T-helper 9 cell (primary cell): ENCODE measurements at regions not wholly inside any gene's neighbourhood (a gene's known extent, or its start where the extent isn't known, plus 50 kb on each side); places are given as distances from the start of the nearest gene placed in this dataset.

Experiments used
- DNase-seq: peaks from one replicate; pipeline ENCODE4 v3.0.0-alpha.2; 2020

GRCh38 chr3:28826840-28827239, 454.0 kb upstream of the RBMS3 start:
- no peak for DNase-seq

- no peak for DNase-seq
Measured at GRCh38 chr3:28835249-28835648, 445.6 kb upstream of the RBMS3 start.

GRCh38 chr3:28835751-28836150, 445.1 kb upstream of the RBMS3 start:
- DNase-seq = no peak

DNA sequence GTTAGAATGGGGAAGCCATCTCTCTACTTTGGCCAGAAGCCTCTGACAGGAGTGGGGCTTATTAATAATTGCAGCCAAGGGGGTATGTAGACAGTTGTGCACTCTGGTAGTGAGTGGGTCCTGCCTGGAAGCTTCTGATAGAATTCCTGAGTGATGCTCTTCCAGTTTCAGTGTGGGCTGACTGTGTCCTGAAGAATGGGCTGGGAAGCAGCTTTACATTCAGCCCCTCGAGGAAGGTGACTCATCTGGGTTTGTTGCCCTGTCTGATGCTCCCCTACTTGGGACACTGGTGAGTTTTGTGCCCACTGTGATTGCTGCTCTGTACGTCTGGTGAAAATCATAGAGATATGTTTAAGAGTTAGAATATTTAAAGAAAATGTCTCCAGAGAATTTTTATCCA, 444.7 kb upstream of the RBMS3 start:
- DNase-seq = no peak

GRCh38 chr3:28840976-28841376, 439.9 kb upstream of the RBMS3 start:
- DNase-seq = no peak

DNA sequence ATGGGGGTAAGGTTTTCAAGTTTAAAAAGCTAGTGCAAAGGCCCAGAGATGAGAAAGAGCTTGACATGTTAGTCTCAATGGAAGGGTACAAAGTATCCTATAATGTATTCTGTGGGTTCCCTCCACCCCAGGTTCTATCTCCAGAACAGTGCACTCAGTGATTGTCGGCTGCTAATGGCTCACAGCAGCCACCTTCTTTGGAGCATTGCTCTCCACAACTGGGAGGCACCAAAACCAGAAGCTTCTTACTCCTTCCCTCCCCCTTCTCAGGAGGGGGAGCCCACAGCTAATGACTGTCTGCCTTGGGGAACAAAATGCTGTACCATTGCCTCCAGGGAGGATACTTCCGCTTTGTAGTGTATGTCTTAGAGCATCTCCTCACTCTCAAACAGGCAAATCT, 439.4 kb upstream of the RBMS3 start:
- no peak for DNase-seq

GRCh38 chr3:28844298-28845005, 436.4 kb upstream of the RBMS3 start:
- DNase-seq = no peak

DNA sequence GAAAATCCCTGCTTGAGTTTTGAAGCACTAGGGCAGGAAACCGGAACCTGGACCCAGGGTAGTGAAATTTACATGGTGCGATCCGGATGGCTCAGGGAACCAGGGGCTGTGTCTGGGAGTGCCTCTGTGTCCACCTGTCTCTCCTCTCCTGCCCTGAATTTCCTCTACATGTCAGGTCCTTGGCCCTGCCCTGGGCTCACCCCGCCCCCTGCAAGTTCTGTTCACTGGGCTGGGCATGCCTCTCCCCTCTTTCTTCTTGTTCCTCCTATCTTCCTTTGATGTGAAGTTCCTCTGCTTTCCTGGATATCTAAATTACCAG, 435.9 kb upstream of the RBMS3 start:
- no peak for DNase-seq

GRCh38 chr3:28846971-28847478, 433.8 kb upstream of the RBMS3 start:
- no peak for DNase-seq

DNA sequence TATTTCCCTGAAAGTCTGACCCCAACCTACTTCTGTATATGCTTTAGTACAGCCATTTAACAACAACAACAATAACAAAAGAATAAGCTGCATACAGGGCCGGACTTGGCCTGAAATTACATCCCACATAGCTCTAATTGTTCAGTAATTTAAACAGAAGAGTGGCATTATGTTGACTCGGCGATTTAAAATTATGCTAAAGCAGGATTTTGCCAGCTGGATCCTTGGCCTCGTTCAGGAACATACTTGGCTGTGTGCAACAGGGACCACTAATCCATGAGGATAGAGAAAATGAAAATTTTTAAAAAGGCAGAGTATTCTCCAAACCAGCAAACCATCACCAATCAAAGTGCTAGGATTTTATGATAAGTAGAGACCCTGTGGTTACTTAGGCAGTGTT, 433.1 kb upstream of the RBMS3 start:
- DNase-seq = no peak

GRCh38 chr3:28850186-28850585, 430.7 kb upstream of the RBMS3 start:
- DNase-seq = no peak

- no peak for DNase-seq
Measured at GRCh38 chr3:28853830-28854229, 427.0 kb upstream of the RBMS3 start.

DNA sequence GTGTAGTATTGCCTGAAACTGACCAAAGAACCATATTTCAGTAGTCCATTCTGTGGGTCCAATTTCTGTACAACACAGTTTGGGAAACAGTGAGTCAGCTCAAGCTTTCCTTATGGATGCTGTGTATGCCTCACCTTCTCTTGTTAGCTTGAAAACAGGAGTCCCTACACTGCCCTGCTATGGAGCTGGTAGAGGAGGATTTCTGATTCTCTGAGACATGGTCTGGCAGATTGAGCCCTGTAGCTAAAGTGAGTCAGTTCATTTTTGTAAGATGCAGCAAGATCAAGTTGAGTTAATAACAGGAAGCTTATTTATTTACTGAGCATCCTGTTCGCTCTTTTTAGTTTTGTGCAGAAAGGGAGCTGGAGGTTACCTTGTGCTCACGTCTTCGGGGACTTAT, 424.1 kb upstream of the RBMS3 start:
- no peak for DNase-seq

- no peak for DNase-seq
Measured at GRCh38 chr3:28859897-28860296, 421.0 kb upstream of the RBMS3 start.

DNA sequence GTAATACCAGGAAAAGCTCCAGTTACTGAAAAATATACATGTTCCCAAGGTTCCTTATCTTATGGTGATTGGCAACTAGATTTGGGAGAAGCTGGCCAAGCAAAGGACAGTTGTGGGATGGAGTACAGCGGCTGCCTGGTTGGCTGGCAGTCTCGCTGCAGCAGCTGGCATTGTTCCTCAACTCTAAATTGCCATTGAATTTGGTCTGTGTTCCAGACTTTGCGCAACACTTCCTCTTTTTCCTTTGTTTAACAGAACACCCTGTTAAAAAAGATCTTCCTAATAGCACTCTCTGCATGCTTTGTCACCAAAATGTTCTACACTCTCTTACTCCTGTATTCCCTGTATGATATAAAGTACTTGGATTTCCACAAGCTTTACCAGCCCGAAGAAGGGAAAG, 420.6 kb upstream of the RBMS3 start:
- no peak for DNase-seq

GRCh38 chr3:28863186-28863585, 417.7 kb upstream of the RBMS3 start:
- DNase-seq = no peak

DNA sequence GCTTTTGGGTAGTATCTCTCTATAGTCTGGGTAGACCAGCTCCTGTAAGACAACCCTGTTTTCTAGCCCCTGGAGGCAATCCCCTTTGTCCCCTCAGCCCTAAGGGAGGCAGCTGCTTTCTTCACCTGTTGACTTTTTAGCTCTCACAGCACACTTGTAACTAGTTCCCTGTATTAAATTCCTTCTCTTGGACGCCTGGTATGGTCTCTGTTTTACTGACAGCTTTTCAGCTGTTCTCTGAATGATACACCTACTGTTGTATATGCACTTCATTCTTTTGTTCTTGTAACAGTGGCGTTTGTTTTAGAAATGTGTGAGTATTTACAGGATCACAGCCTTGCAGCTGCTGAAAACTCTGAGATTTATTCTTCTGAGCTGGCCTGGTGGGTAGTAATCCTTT, 413.0 kb upstream of the RBMS3 start:
- no peak for DNase-seq

DNA sequence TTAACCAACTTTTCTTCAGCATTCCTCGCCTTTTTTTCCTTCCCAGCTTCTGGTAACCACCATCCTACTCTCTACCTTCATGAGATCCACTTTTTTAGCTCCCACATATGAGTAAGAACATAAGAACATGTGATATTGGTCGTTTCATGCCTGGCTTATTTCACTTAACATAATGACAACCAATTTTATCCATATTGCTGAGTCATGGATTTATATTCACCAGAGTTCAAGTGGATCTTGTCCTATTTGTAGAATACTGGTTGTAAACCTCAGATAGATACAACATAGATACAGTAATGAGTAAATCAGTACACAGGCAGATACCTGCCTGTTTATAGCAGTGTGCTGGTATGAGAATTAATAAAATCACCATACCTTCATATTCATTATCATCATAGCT, 412.0 kb upstream of the RBMS3 start:
- DNase-seq = no peak

DNA sequence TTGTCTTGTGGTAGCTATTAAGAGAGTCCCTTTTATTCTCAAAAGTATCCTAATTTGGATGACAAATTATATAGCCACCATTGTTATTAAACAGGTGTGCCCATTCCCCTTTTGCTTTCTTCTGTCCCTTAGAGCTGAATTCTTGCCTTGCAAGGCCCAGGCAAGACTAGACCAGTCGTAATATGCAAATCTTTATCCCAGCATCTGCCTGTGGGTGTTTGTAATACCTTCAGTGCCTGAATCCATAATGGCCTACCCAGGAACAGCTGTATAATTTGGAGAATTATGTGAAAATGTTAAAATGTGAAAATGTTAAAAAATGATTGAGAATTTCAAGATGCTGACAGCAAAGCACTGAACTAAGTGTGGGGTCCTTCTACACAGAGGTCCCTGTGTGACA, 403.0 kb upstream of the RBMS3 start:
- no peak for DNase-seq

- no peak for DNase-seq
Measured at GRCh38 chr3:28890373-28890772, 390.5 kb upstream of the RBMS3 start.

DNA sequence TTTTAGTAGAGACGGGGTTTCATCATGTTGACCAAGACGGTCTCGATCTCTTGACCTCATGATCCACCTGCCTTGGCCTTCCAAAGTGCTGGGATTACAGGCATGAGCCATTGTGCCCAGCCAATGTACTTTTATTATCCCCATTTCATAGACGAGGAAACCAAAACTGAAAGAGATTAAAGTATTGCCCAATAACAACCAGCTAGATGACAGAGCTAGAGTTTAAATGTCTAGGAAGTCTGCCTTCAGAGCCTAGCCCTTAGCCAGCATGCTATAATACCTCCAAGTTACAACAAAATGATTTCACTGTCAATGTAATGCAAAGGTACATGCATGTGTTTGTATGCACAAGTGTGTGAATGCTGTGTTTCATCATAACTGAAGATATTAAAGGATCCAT, 389.4 kb upstream of the RBMS3 start:
- no peak for DNase-seq

DNA sequence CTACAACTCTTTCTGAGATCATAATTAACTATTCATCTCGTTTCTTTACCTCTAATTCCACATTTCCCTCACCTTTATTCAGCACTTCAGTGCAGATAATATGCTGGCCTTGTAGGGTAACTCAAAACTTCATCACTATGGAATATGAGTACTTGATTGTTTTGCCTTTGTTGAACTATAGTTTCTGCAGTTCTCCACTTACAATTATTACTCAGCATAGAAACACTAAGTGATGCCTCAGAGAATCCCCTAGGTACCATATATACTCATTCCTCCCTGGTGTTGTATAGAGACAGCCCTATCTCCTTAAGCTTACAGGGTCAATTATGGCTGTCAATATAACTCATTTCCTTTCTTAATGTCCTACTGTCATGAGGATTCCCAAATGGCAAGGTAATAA, 380.6 kb upstream of the RBMS3 start:
- DNase-seq = no peak

GRCh38 chr3:28901018-28901417, 379.9 kb upstream of the RBMS3 start:
- no peak for DNase-seq

DNA sequence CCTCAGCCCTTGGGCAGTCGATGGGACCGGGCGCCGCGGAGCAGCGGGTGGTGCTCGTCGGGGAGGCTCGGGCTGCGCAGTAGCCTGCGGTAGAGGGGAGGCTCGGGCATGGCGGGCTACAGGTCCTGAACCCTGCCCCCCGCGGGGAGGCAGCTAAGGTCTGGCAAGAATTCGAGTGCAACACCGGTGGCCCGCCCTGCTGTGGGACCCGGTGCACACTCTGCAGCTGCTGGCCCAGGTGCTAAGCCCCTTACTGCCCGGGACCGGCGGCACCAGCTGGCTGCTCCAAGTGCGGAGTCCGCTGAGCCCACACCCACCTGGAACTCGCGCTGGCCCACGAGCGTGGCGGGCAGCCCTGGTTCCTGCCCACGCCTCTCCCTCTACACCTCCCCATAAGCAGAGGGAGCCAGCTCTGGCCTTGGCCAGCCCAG, 377.7 kb upstream of the RBMS3 start:
- DNase-seq = no peak

- no peak for DNase-seq
Measured at GRCh38 chr3:28905798-28906197, 375.1 kb upstream of the RBMS3 start.
